Thymus (tissue), 11 donors: ENCODE measurements at regions not wholly inside any gene's neighbourhood (a gene's known extent, or its start where the extent isn't known, plus 50 kb on each side); places are given as distances from the start of the nearest gene placed in this dataset.
"Not testable (repeated sequence)": the region's sequence is repeated elsewhere in the genome, so short reads cannot be mapped to it uniquely, and the experiment has no call there.

ENCODE experiments used
- DNase-seq, 9 donors: peaks; one replicate each; pipeline ENCODE4 v3.0.0-alpha.2; 2013; ENCODE audit warnings: low spot score in 9 of 9, low read depth in 6 of 9, missing footprints in 1 of 9
- H3K27ac ChIP-seq, 2 donors: one replicate each; pipeline ENCODE4 v1.5.1; 2013; ENCODE audit warnings: control low read depth in 1 of 2, low read depth in 1 of 2, low read length in 1 of 2, mild to moderate bottlenecking in 1 of 2, moderate library complexity in 1 of 2
- H3K27me3 ChIP-seq, 2 donors: one replicate each; pipeline ENCODE4 v1.5.1; 2013; ENCODE audit warnings: low read length in 1 of 2; ENCODE audit not compliant: control insufficient read depth in 2 of 2, insufficient read depth in 1 of 2
- H3K36me3 ChIP-seq, 2 donors: one replicate each; pipeline ENCODE4 v1.5.1; 2013; ENCODE audit warnings: low read length in 1 of 2, mild to moderate bottlenecking in 1 of 2, moderate library complexity in 1 of 2; ENCODE audit not compliant: control insufficient read depth in 2 of 2, insufficient read depth in 2 of 2
- H3K4me1 ChIP-seq, 2 donors: one replicate each; pipeline ENCODE4 v1.5.1; 2013; ENCODE audit warnings: low read length in 2 of 2; ENCODE audit not compliant: control insufficient read depth in 2 of 2, insufficient read depth in 2 of 2
- H3K4me3 ChIP-seq, 2 donors: one replicate each; pipeline ENCODE4 v1.5.1; 2013; ENCODE audit warnings: low read length in 2 of 2, control low read depth in 1 of 2, mild to moderate bottlenecking in 1 of 2
- H3K9me3 ChIP-seq, 2 donors: one replicate each; pipeline ENCODE4 v1.5.1; 2013; ENCODE audit warnings: low read length in 1 of 2, mild to moderate bottlenecking in 1 of 2; ENCODE audit not compliant: control insufficient read depth in 2 of 2, insufficient read depth in 1 of 2
- WGBS: extraction: QIAGEN DNeasy Blood & Tissue Kit; methylation state at CpG from one replicate; pipeline ENCODE4 v1.1.7; 2013; 5-methylcytosine and 5-hydroxymethylcytosine counted together
- donor health status: healthy.

DNA sequence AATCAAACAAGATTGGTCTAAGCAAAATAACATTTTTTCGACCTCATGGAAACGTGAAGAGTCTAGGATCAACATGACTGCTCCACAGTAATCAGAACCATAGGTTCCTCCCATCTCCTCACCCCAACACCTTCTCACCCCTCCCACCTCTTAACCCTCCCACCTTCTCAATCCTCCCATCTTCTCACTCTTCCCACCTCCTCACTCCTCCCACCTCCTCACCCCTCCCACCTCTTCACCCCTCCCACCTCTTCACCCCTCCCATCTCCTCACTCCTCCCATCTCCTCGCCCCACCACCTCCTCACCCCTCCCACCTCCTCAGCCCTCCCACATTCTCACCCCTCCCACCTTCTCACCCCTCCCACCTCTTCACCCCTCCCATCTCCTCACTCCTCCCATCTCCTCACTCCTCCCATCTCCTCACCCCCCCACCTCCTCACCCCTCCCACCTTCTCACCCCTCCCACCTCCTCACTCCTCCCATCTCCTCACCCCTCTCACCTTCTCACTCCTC is 567.4 kb downstream of the C6orf118 start:
- no peak for DNase-seq
- Histone ChIP-seq H3K4me1 (no peaks in the 10 kb centered on the region), H3K4me3 (no peak overlapping the region), H3K27ac (no peak overlapping the region), H3K9me3 (peaks cover 1 to 4% of the 10 kb centered on the region in 2 donors), H3K27me3 (no peaks in the 10 kb centered on the region), H3K36me3 (no peaks in the 10 kb centered on the region)
- WGBS: 93% methylated on average over 3 of the region's 3 CpGs

DNA sequence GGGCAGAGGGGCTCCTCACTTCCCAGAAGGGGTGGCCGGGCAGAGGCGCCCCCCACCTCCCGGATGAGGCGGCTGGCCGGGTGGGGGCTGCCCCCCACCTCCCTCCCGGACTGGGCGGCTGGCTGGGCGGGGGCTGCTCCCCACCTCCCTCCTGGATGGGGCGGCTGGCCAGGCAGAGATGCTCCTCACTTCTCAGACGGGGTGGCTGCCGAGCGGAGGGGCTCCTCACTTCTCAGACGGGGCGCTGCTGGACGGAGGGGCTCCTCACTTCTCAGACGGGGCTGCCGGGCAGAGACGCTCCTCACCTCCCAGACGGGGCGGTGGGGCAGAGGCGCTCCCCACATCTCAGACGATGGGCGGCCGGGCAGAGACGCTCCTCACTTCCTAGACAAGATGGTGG is 573.3 kb downstream of the C6orf118 start:
- not testable (repeated sequence) for H3K36me3 ChIP-seq, H3K27me3 ChIP-seq, DNase-seq, H3K4me1 ChIP-seq, H3K27ac ChIP-seq, H3K4me3 ChIP-seq, H3K9me3 ChIP-seq
- 95% methylated on average over 25 of the region's 25 CpGs for WGBS

DNA sequence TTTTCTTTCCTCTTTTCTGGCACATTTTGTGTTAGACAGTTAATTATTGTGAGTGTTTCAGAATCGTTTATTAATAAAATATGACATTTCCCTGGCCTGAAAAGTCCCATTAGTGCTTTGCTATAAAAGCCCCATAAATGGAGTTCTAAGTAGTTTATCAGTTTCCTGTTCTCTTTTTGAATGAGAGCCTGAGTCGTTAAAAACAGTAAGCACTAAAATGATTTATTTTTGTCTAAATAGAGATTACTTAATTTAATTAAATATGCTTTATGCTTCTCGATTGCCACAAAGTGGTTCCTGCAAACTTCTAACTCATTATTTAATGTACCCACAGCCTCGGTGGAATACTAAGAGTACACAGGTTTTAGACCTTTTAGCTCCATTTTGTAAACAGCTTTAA is 577.9 kb downstream of the C6orf118 start:
- H3K36me3 ChIP-seq: no peaks in the 10 kb centered on the region
- 59% methylated on average over 4 of the region's 4 CpGs for WGBS
- no peaks in the 10 kb centered on the region for H3K27me3 ChIP-seq
- H3K27ac ChIP-seq: no peak overlapping the region
- no peak overlapping the region for H3K4me3 ChIP-seq
- no peak for DNase-seq
- peaks cover 1 to 8% of the 10 kb centered on the region in 2 donors for H3K9me3 ChIP-seq
- H3K4me1 ChIP-seq: no peaks in the 10 kb centered on the region

DNA sequence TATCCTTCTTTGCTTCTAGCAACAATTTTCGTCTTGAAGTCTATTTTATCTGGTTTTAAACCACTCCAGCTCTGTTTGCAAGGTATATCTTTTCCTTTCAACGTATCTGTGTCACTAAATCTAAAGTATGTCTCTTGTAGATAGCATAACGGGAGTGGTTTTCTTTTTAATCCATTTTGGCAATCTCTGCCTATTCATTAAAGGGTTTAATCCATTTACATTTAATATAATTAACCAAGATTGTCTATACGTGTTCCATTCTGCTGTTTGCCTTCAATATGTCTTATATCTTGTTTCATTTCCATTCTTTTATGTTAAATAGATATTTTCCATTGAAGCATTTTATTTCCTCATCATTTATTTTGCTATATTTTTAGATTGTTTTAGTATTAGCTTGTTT is 587.9 kb downstream of the C6orf118 start:
- Histone ChIP-seq H3K27ac (no peak overlapping the region), H3K27me3 (no peaks in the 10 kb centered on the region), H3K4me3 (no peak overlapping the region), H3K36me3 (no peaks in the 10 kb centered on the region), H3K9me3 (no peaks in the 10 kb centered on the region), H3K4me1 (no peaks in the 10 kb centered on the region)
- DNase-seq: no peak
- WGBS: 59% methylated on average over 4 of the region's 4 CpGs

DNA sequence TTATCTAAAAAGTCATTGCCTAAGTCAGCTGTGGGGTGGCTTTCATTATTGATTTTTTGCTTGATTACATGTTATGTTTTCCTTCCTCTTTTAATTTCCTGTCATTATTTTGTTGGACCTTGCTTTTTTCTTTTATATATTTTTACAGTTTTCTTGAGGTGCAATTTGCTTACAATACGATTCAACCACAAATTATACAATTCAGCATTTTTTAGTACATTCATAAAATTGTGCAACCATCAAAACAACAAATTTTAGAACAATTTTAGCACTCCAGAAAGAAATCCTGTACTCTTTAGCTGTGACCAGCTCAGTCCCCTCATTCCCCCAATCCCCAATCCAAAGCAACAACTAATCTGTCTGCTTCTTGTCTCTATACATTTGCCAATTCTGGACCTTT is 608.9 kb downstream of the C6orf118 start:
- Histone ChIP-seq H3K4me3 (no peak overlapping the region), H3K4me1 (no peaks in the 10 kb centered on the region), H3K27me3 (no peaks in the 10 kb centered on the region), H3K27ac (no peak overlapping the region), H3K36me3 (no peaks in the 10 kb centered on the region), H3K9me3 (peaks cover 0 to 3% of the 10 kb centered on the region in 2 donors)
- no peak for DNase-seq
- WGBS: 87% methylated on average over 1 of the region's 1 CpG

DNA sequence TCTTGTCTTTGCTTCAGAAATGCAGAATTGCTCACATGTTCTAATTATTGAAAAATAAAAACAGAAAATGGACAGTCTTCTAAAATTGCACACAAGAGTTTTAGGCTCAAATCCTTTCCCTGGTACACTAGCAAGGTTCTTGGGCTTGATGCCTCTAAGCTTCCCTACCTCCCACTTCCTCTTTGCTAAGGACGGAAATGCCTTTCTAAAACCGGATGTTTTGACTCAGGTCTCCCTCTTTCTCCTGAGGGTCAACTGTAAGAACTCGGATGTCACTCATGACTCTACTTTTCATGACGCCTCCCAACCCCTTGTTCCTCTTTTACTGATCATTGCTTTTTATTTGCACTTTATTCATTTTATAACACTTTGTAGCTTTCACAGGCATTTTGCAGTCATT is 613.5 kb downstream of the C6orf118 start:
- Histone ChIP-seq H3K4me3 (no peak overlapping the region), H3K36me3 (no peaks in the 10 kb centered on the region), H3K27me3 (no peaks in the 10 kb centered on the region), H3K9me3 (peaks cover 0 to 7% of the 10 kb centered on the region in 2 donors), H3K27ac (no peak overlapping the region), H3K4me1 (no peaks in the 10 kb centered on the region)
- 19% methylated on average over 4 of the region's 4 CpGs for WGBS
- no peak for DNase-seq

DNA sequence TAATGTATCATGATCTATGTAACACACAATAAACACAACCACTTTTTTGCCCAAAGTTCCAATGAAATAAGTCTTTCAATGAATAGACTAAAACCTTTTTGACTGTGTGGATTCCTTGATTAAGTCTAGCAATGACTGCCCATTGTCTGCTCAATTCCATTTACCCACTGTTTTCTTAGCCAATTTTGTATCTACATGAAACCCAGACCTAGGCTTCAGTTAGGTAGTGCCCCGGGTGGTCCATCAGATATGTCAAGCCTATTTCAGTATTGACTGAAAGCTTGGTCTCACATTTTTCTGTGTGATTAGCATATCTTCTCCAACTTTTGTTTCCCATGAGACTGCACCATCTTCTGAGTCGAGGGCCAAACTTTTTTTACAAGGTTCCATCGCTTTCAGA is 615.0 kb downstream of the C6orf118 start:
- H3K4me3 ChIP-seq: no peak overlapping the region
- no peak for DNase-seq
- no peaks in the 10 kb centered on the region for H3K27me3 ChIP-seq

DNA sequence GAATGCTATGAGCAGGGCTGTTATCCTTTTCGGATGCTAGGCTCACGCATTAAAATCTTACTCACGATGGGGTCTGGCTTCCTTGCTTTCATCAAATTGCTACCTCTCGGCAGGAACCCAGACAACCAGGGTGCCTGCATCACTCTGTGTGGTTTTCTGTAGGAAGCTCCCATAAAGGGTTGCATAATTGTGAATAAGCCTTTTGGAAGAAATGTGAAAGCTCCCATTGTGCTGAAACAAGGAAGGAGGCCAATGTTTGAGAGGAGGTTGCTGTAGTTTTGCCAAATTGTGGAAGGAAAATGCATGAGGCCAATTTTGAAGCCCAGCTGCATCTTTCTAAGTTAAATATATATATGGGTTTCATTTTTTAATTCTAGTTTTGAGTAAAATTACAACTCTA is 615.5 kb downstream of the C6orf118 start:
- Histone ChIP-seq H3K4me3 (no peak overlapping the region), H3K36me3 (no peaks in the 10 kb centered on the region), H3K4me1 (no peaks in the 10 kb centered on the region), H3K9me3 (peaks cover 0 to 8% of the 10 kb centered on the region in 2 donors), H3K27me3 (no peaks in the 10 kb centered on the region), H3K27ac (no peak overlapping the region)
- 44% methylated on average over 4 of the region's 4 CpGs for WGBS
- DNase-seq: no peak

More for the DNA sequence above, 615.0 kb downstream of the C6orf118 start:
- WGBS: 91% methylated on average over 3 of the region's 3 CpGs
- H3K27ac ChIP-seq: no peak overlapping the region
- peaks cover 0 to 11% of the 10 kb centered on the region in 2 donors for H3K9me3 ChIP-seq
- H3K36me3 ChIP-seq: no peaks in the 10 kb centered on the region
- no peaks in the 10 kb centered on the region for H3K4me1 ChIP-seq

DNA sequence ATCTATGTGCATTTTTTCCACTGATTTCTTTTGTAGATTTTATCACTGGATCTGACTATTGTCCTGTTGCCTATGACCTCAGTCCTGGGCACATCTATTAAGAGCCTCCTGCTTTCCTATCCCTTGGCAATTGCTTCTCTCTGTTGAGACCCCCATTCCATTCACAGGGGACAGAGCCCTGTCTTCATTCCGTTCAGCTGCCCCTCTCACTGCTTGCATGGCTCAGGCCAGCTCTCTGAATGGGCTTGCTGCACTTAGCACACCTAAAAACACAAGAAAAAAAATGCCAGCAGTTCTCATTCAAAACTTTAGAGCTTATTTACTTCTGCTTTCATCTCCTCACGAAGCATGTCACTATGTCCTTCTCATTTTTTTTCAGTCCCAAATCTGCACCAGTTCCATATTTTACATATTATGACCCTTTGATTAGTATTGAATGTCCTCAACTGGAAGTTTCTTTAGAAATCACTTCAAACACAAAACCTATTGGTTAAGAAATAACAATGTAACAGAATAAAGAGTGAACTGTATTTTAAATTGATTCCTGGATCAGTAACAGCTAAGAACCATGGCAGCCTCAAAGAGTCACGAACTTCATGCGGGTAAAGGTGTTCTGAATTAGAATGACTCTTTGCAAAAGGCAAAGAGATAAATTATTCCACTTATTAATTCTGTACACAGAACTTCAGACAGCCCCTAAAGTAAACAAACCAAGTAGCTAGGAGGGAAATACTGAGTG is 616.5 kb downstream of the C6orf118 start:
- Histone ChIP-seq H3K4me3 (no peak overlapping the region), H3K4me1 (no peaks in the 10 kb centered on the region), H3K27me3 (no peaks in the 10 kb centered on the region), H3K27ac (no peak overlapping the region), H3K9me3 (peaks cover 0 to 8% of the 10 kb centered on the region in 2 donors), H3K36me3 (no peaks in the 10 kb centered on the region)
- 68% methylated on average over 4 of the region's 4 CpGs for WGBS
- no peak for DNase-seq
